ENCODE measurements at regions not wholly inside any gene's neighbourhood (a gene's known extent, or its start where the extent isn't known, plus 50 kb on each side); places are given as distances from the start of the nearest gene placed in this dataset.
A peak's percentile ranks its signal among the peaks of the same experiment; 100 is the strongest.

- Histone ChIP-seq H3K36me3 (ENCODE audit: control insufficient read depth in 2 of 2, extremely low read depth in 1 of 2, insufficient read depth in 2 of 2, low read length in 2 of 2) (no peaks in the 10 kb centered on the region), H3K4me2 (ENCODE audit: control insufficient read depth, extremely low read depth, insufficient read depth, low read depth, low read length) (no peak overlapping the region), H4K20me1 (ENCODE audit: control insufficient read depth, extremely low read depth, insufficient read depth, low read length) (no peaks in the 10 kb centered on the region), H2AFZ (ENCODE audit: control insufficient read depth, low read length) (no peak overlapping the region), H3K4me1 (ENCODE audit: control insufficient read depth, extremely low read depth, insufficient read depth, low read length) (no peaks in the 10 kb centered on the region), H3K9me1 (ENCODE audit: control insufficient read depth, extremely low read depth, insufficient read depth, low read length) (no peaks in the 10 kb centered on the region), H3K9me3 (ENCODE audit: control insufficient read depth, low read depth, low read length) (no peaks in the 10 kb centered on the region), H3K4me3 (ENCODE audit: control insufficient read depth in 2 of 3, extremely low read depth in 1 of 3, insufficient read depth in 2 of 3, low read depth in 1 of 3, low read length in 3 of 3) (no peak overlapping the region), H3K79me2 (ENCODE audit: control insufficient read depth, insufficient read depth, low read length) (no peaks in the 10 kb centered on the region), H3K9ac (ENCODE audit: control insufficient read depth, extremely low read depth, insufficient read depth, low read length) (no peak overlapping the region), H3K27me3 (ENCODE audit: control insufficient read depth, extremely low read depth, insufficient read depth, low read length) (no peaks in the 10 kb centered on the region), H3K27ac (ENCODE audit: control insufficient read depth, insufficient read depth, low read length) (no peak overlapping the region)
- dilution Hi-C loops (cut with MboI; ENCODE audit: extremely low pct_ligation_motif_present, low sequenced_read_pairs) = no loop called here
- FAIRE-seq (no peak), DNase-seq (ENCODE audit: low read depth, low spot score) (no peak)
- TF ChIP-seq EZH2 (IDR thresholded peaks at IDR 0.05; ENCODE audit: low read length) (no peak), CTCF (optimal IDR thresholded peaks at IDR 0.05 in 1 of 3, IDR thresholded peaks at IDR 0.05 in 1 of 3, conservative IDR thresholded peaks at IDR 0.05 in 1 of 3; ENCODE audit: extremely low read depth in 1 of 3, insufficient read depth in 2 of 3, low read length in 3 of 3) (no peak)
Measured at GRCh38 chr15:67905628-67906027, 65.8 kb upstream of the RNU6-1 start.

GRCh38 chr15:67906382-67906781, 66.5 kb upstream of the RNU6-1 start:
- no peaks in the 10 kb centered on the region for H4K20me1 ChIP-seq (ENCODE audit: control insufficient read depth, extremely low read depth, insufficient read depth, low read length)
- no peak for DNase-seq (ENCODE audit: low read depth, low spot score)
- dilution Hi-C loops (cut with MboI; ENCODE audit: extremely low pct_ligation_motif_present, low sequenced_read_pairs) = no loop called here

More at GRCh38 chr15:67906382-67906781, 66.5 kb upstream of the RNU6-1 start:
- Histone ChIP-seq H3K9ac (ENCODE audit: control insufficient read depth, extremely low read depth, insufficient read depth, low read length) (no peak overlapping the region), H3K9me1 (ENCODE audit: control insufficient read depth, extremely low read depth, insufficient read depth, low read length) (no peaks in the 10 kb centered on the region), H3K27me3 (ENCODE audit: control insufficient read depth, extremely low read depth, insufficient read depth, low read length) (no peaks in the 10 kb centered on the region), H3K4me1 (ENCODE audit: control insufficient read depth, extremely low read depth, insufficient read depth, low read length) (no peaks in the 10 kb centered on the region), H2AFZ (ENCODE audit: control insufficient read depth, low read length) (no peak overlapping the region), H3K27ac (ENCODE audit: control insufficient read depth, insufficient read depth, low read length) (no peak overlapping the region), H3K9me3 (ENCODE audit: control insufficient read depth, low read depth, low read length) (no peaks in the 10 kb centered on the region), H3K79me2 (ENCODE audit: control insufficient read depth, insufficient read depth, low read length) (no peaks in the 10 kb centered on the region), H3K4me3 (ENCODE audit: control insufficient read depth in 2 of 3, extremely low read depth in 1 of 3, insufficient read depth in 2 of 3, low read depth in 1 of 3, low read length in 3 of 3) (no peak overlapping the region), H3K4me2 (ENCODE audit: control insufficient read depth, extremely low read depth, insufficient read depth, low read depth, low read length) (no peak overlapping the region), H3K36me3 (ENCODE audit: control insufficient read depth in 2 of 2, extremely low read depth in 1 of 2, insufficient read depth in 2 of 2, low read length in 2 of 2) (no peaks in the 10 kb centered on the region)
- FAIRE-seq = no peak
- no peak for TF ChIP-seq EZH2 (IDR thresholded peaks at IDR 0.05; ENCODE audit: low read length)
- peak; percentile 5 to 27 (median 15) for TF ChIP-seq CTCF (optimal IDR thresholded peaks at IDR 0.05 in 1 of 3, IDR thresholded peaks at IDR 0.05 in 1 of 3, conservative IDR thresholded peaks at IDR 0.05 in 1 of 3; ENCODE audit: extremely low read depth in 1 of 3, insufficient read depth in 2 of 3, low read length in 3 of 3)
